RWPE2 (cell line): ENCODE measurements at regions not wholly inside any gene's neighbourhood (a gene's known extent, or its start where the extent isn't known, plus 50 kb on each side); places are given as distances from the start of the nearest gene placed in this dataset.

ENCODE experiments used
- ATAC-seq: fragments of 200-7000 bp; cut with Tn5 transposase; 3 replicates; pipeline ENCODE4 v1.9.1; 2021; ENCODE audit warnings: low read depth
- DNase-seq: peaks from one replicate; pipeline ENCODE4 v3.0.0-alpha.2; 2020; ENCODE audit warnings: low spot score
- H3K27ac ChIP-seq: fragments of 450-650 bp; 2 replicates; pipeline ENCODE4 v1.5.1; 2017; ENCODE audit warnings: mild to moderate bottlenecking; ENCODE audit not compliant: poor library complexity, severe bottlenecking
- H3K27me3 ChIP-seq: fragments of 250-450 bp; sonication (Bioruptor Pico); 2 replicates; pipeline ENCODE4 v1.5.1; 2021; ENCODE audit warnings: mild to moderate bottlenecking, moderate library complexity; ENCODE audit not compliant: insufficient read depth, poor library complexity, severe bottlenecking
- H3K36me3 ChIP-seq: fragments of 250-450 bp; sonication (Bioruptor Pico); 2 replicates; pipeline ENCODE4 v1.5.1; 2020; ENCODE audit warnings: low read depth, mild to moderate bottlenecking, moderate library complexity
- H3K4me1 ChIP-seq: fragments of 250-450 bp; sonication (Bioruptor Pico); 2 replicates; pipeline ENCODE4 v1.5.1; 2021; ENCODE audit warnings: mild to moderate bottlenecking, moderate library complexity; ENCODE audit not compliant: insufficient read depth, poor library complexity, severe bottlenecking
- H3K4me3 ChIP-seq: fragments of 250-450 bp; sonication (Bioruptor Pico); 2 replicates; pipeline ENCODE4 v1.5.1; 2021; ENCODE audit warnings: mild to moderate bottlenecking, moderate library complexity; ENCODE audit not compliant: severe bottlenecking
- H3K9me3 ChIP-seq: fragments of 250-450 bp; sonication (Bioruptor Pico); 2 replicates; pipeline ENCODE4 v1.5.1; 2021; ENCODE audit warnings: mild to moderate bottlenecking, moderate library complexity; ENCODE audit not compliant: severe bottlenecking
- CTCF ChIP-seq: fragments of 450-650 bp; IDR thresholded peaks from one replicate; pipeline ENCODE4 v1.5.1; 2017; ENCODE audit warnings: mild to moderate bottlenecking, moderate library complexity; ENCODE audit not compliant: poor library complexity, severe bottlenecking

DNA sequence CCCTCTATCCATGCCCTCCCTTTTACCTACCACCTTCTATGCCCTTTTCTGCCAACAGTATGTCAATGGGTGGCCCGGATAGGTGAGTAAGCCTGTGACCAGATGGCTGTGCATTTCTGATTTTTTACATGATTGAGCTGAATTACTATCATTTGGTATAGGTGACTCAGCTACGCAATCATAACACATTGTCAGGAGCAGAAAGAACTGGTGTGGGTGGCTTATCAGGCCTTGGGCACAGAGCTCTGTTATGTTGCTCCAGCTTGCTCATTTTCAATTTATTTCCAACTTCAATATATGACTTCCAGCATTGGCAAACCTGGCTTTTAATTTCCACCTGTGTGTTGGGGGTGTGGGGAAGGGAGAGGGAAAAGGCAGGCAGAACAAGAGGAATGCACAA lies 86.6 kb upstream of the AGBL1 start:
- Histone ChIP-seq H3K27me3 (no peaks in the 10 kb centered on the region), H3K9me3 (no peaks in the 10 kb centered on the region), H3K27ac (no peak overlapping the region), H3K36me3 (no peaks in the 10 kb centered on the region), H3K4me3 (no peak overlapping the region), H3K4me1 (no peaks in the 10 kb centered on the region)
- TF ChIP-seq CTCF = no peak
- ATAC-seq (no peak), DNase-seq (no peak)

DNA sequence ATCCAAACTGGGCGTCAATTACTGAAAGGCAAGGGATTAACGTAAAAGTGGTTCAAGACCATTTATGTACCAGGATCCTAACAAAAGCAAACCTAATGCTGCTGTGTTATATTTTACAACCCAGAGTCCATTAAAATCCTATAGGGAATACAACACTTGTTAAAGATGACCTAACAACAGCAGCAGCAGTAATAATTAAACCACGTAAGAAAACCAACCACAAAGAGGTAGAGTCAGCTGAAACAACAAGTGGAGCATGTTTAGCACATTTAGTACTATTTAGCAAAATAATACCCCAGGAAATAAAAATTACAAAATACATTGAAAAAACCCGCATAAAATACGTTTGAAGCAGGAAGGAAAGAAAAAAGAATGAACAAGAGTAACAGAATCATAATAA lies 82.1 kb upstream of the AGBL1 start:
- peaks cover 9% of the 10 kb centered on the region for H3K4me1 ChIP-seq
- ATAC-seq = no peak
- H3K36me3 ChIP-seq = no peaks in the 10 kb centered on the region
- no peak overlapping the region for H3K4me3 ChIP-seq
- no peak for DNase-seq
- no peak overlapping the region for H3K27ac ChIP-seq
- H3K27me3 ChIP-seq = no peaks in the 10 kb centered on the region
- H3K9me3 ChIP-seq = no peaks in the 10 kb centered on the region
- TF ChIP-seq CTCF = no peak

DNA sequence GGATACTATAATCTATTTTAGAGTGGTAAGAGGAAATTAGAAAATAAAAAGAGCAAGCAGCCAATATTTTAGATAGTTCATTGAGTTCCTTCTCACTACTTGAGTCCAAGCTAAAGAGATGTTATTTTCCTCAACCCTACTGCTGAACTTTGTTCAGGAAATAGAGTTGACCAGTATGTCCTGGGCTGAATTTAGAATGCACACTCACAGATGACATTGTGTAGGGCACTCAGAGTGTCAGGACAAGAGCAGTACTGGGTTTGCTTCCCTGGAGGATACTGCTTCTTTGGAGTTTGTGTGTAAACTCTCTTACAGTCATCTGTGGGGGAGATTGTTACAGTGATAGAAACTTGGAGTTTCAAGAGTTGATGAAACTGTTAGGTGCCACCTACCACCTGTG lies 80.0 kb upstream of the AGBL1 start:
- Histone ChIP-seq H3K27me3 (no peaks in the 10 kb centered on the region), H3K27ac (no peak overlapping the region), H3K36me3 (no peaks in the 10 kb centered on the region), H3K4me3 (no peak overlapping the region), H3K9me3 (no peaks in the 10 kb centered on the region), H3K4me1 (peaks cover 9% of the 10 kb centered on the region)
- TF ChIP-seq CTCF = no peak
- DNase-seq (no peak), ATAC-seq (no peak)

- TF ChIP-seq CTCF = peak; percentile 26
- H3K27ac ChIP-seq = no peak overlapping the region
- H3K4me1 ChIP-seq = peaks cover 9% of the 10 kb centered on the region
- H3K27me3 ChIP-seq = no peaks in the 10 kb centered on the region
- H3K9me3 ChIP-seq = no peaks in the 10 kb centered on the region
- ATAC-seq = peak; percentile 82
- H3K4me3 ChIP-seq = no peak overlapping the region
- no peaks in the 10 kb centered on the region for H3K36me3 ChIP-seq
- no peak for DNase-seq
These were observed 78.5 kb upstream of the AGBL1 start for GRCh38 chr15:86001200-86001599.

DNA sequence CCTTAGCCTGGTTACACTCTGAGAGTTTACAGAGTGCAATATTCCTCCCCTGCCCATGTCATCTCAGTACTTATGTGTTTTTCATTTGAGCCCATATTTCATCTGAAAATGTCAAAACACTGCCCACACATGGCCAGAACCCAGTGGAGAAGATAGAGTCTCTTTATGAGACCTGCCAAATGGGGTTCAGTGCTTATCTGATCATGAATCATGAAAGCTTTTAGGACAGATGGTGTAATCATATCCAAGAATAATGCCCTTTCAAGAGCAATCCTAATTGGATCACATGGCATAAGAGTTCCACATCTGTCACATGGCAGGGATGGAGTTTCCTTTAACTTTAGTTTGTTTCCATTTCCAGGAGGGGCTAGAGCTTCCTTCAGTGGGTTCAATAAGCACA lies 77.2 kb upstream of the AGBL1 start:
- H3K36me3 ChIP-seq = no peaks in the 10 kb centered on the region
- no peaks in the 10 kb centered on the region for H3K9me3 ChIP-seq
- DNase-seq (no peak), ATAC-seq (no peak)
- no peak for TF ChIP-seq CTCF
- no peaks in the 10 kb centered on the region for H3K27me3 ChIP-seq
- H3K4me3 ChIP-seq = no peak overlapping the region
- H3K27ac ChIP-seq = no peak overlapping the region
- peaks cover 9% of the 10 kb centered on the region for H3K4me1 ChIP-seq
